Transverse colon (tissue), 4 donors: ENCODE measurements at regions not wholly inside any gene's neighbourhood (a gene's known extent, or its start where the extent isn't known, plus 50 kb on each side); places are given as distances from the start of the nearest gene placed in this dataset.
"Not testable (repeated sequence)": the region's sequence is repeated elsewhere in the genome, so short reads cannot be mapped to it uniquely, and the experiment has no call there.

ENCODE experiments used
- DNase-seq: peaks from one replicate; pipeline ENCODE4 v3.0.0-alpha.2; 2019
- H3K27ac ChIP-seq, 4 donors: fragments of 200-600 bp; sonication (generic); 2 replicates each; pipeline ENCODE4 v1.5.1; 2016 to 2018; ENCODE audit warnings: inconsistent platforms in 4 of 4
- H3K27me3 ChIP-seq: fragments of 200-600 bp; sonication (generic); 2 replicates; pipeline ENCODE4 v1.5.1; 2017; ENCODE audit warnings: inconsistent platforms
- H3K36me3 ChIP-seq, 4 donors: fragments of 200-600 bp; sonication (generic); 2 replicates each; pipeline ENCODE4 v1.5.1; 2017 to 2019; ENCODE audit warnings: inconsistent platforms in 4 of 4
- H3K4me1 ChIP-seq, 4 donors: fragments of 200-600 bp; sonication (generic); 2 replicates each; pipeline ENCODE4 v1.5.1; 2017 to 2020; ENCODE audit warnings: inconsistent platforms in 4 of 4
- H3K4me3 ChIP-seq, 4 donors: fragments of 200-600 bp; sonication (generic); 1 replicate in 1 of 4; 2 replicates in 3 of 4; pipeline versions ENCODE4 v1.5.1 to v1.6.1; 2017 to 2019; ENCODE audit warnings: inconsistent platforms in 4 of 4
- H3K9me3 ChIP-seq, 2 donors: fragments of 200-600 bp; sonication (generic); 2 replicates each; pipeline ENCODE4 v1.5.1; 2017 to 2019; ENCODE audit warnings: inconsistent platforms in 2 of 2
- CTCF ChIP-seq, 5 experiments: fragments of 200-600 bp in 3 of 5; fragments of 450-650 bp in 2 of 5; sonication (generic) in 3 of 5; IDR thresholded peaks; 1 replicate in 2 of 5; 2 replicates in 3 of 5; pipeline ENCODE4 v1.5.1; 2016 to 2017; ENCODE audit warnings: antibody characterized with exemption in 5 of 5, inconsistent platforms in 3 of 5, mild to moderate bottlenecking in 2 of 5, moderate library complexity in 1 of 5
- EP300 ChIP-seq: sonication (generic); formaldehyde crosslinking; IDR thresholded peaks from one replicate; pipeline ENCODE4 v1.6.1; 2017; ENCODE audit warnings: antibody characterized with exemption, low read depth
- POLR2A ChIP-seq: fragments of 450-650 bp; IDR thresholded peaks from one replicate; pipeline ENCODE4 v1.6.1; 2016; ENCODE audit warnings: antibody characterized with exemption, mild to moderate bottlenecking, moderate library complexity
- POLR2AphosphoS5 ChIP-seq, 3 donors: sonication (generic); formaldehyde crosslinking; IDR thresholded peaks; one replicate each; pipeline ENCODE4 v1.6.1; 2016; ENCODE audit warnings: antibody characterized with exemption in 3 of 3
- WGBS, 2 donors: methylation state at CpG; one replicate each; pipeline ENCODE4 v1.1.5; 2018; ENCODE audit warnings: low coverage in 1 of 2; 5-methylcytosine and 5-hydroxymethylcytosine counted together
- in situ Hi-C, 4 donors: fragments of 200-750 bp; cut with MboI; loops; one replicate each; pipeline versions ENCODE4 v1.15.0 to v1.15.1; 2017; ENCODE audit warnings: low sequenced_read_pairs in 3 of 4, low pct_ligation_motif_present in 1 of 4, low pct_unique_long_range_greater_than_20kb in 1 of 4
- intact Hi-C: fragments of 100-400 bp; cut with DNase I; formaldehyde crosslinking; loops from one replicate; pipeline ENCODE4 v1.15.1; 2023; ENCODE audit warnings: low total_unique reads

GRCh38 chr1:29550119-29550841, 314.0 kb downstream of the PTPRU start:
- in situ Hi-C loops (loop anchor here in 2 of 4 donors (5.0 kb wide), 1 partner anchor 1107 kb away; no protein-coding TSS in a partner anchor), intact Hi-C loops (no loop called here)
- Histone ChIP-seq H3K9me3 (no peaks in the 10 kb centered on the region), H3K27ac (no peak overlapping the region), H3K4me3 (no peak overlapping the region), H3K36me3 (no peaks in the 10 kb centered on the region), H3K4me1 (no peaks in the 10 kb centered on the region), H3K27me3 (peaks cover 7% of the 10 kb centered on the region)
- WGBS, 2 donors = 64% methylated on average over 18 of the region's 19 CpGs; no CpG with 5 or more reads in 1 of the 2 donors
- TF ChIP-seq POLR2A (no peak), CTCF (IDR thresholded peaks at IDR 0.05) (no peak), POLR2AphosphoS5 (IDR thresholded peaks at IDR 0.05) (no peak), EP300 (no peak)
- no peak for DNase-seq

GRCh38 chr1:29549728-29550118, 313.4 kb downstream of the PTPRU start:
- intact Hi-C loops, H3K36me3 ChIP-seq, H3K27ac ChIP-seq: not testable (repeated sequence)

GRCh38 chr1:29549001-29549400, 312.7 kb downstream of the PTPRU start:
- Histone ChIP-seq H3K36me3 (no peaks in the 10 kb centered on the region), H3K9me3 (no peaks in the 10 kb centered on the region), H3K4me3 (no peak overlapping the region), H3K27ac (no peak overlapping the region), H3K27me3 (peaks cover 7% of the 10 kb centered on the region), H3K4me1 (no peaks in the 10 kb centered on the region)
- in situ Hi-C loops = no loop called here
- intact Hi-C loops = no loop called here
- 70% methylated on average over 6 of the region's 6 CpGs; no CpG with 5 or more reads in 1 of the 2 donors for WGBS, 2 donors
- TF ChIP-seq CTCF (IDR thresholded peaks at IDR 0.05) = no peak
- TF ChIP-seq POLR2A = no peak
- TF ChIP-seq EP300 = no peak
- TF ChIP-seq POLR2AphosphoS5 (IDR thresholded peaks at IDR 0.05) = no peak
- DNase-seq = no peak

More at GRCh38 chr1:29549728-29550118, 313.4 kb downstream of the PTPRU start:
- not testable (repeated sequence) for H3K9me3 ChIP-seq, H3K4me3 ChIP-seq, H3K4me1 ChIP-seq, DNase-seq, H3K27me3 ChIP-seq
- in situ Hi-C loops = loop anchor here in 2 of 4 donors (5.0 kb wide), 1 partner anchor 1108 kb away; no protein-coding TSS in a partner anchor
- 90% methylated on average over 2 of the region's 7 CpGs; no CpG with 5 or more reads in 1 of the 2 donors for WGBS, 2 donors

- WGBS, 2 donors = 30 to 49% methylated on average over 2 to 5 of the region's 5 CpGs
- H3K9me3 ChIP-seq = no peaks in the 10 kb centered on the region
- H3K36me3 ChIP-seq = no peaks in the 10 kb centered on the region
- DNase-seq = no peak
- no peak for TF ChIP-seq POLR2AphosphoS5 (IDR thresholded peaks at IDR 0.05)
- TF ChIP-seq EP300 = no peak
- H3K4me1 ChIP-seq = no peaks in the 10 kb centered on the region
- H3K27me3 ChIP-seq = peaks cover 7% of the 10 kb centered on the region
- no peak overlapping the region for H3K27ac ChIP-seq
- in situ Hi-C loops = no loop called here
- intact Hi-C loops = no loop called here
- no peak overlapping the region for H3K4me3 ChIP-seq
These were observed 311.8 kb downstream of the PTPRU start for GRCh38 chr1:29548091-29548490.

GRCh38 chr1:29547300-29547699, 311.0 kb downstream of the PTPRU start:
- H3K27ac ChIP-seq = no peak overlapping the region
- peaks cover 7% of the 10 kb centered on the region for H3K27me3 ChIP-seq
- no peak for DNase-seq
- WGBS, 2 donors = 87% methylated on average over 5 of the region's 5 CpGs; no CpG with 5 or more reads in 1 of the 2 donors
- in situ Hi-C loops = no loop called here
- no peak overlapping the region for H3K4me3 ChIP-seq
- intact Hi-C loops = no loop called here
- H3K4me1 ChIP-seq = no peaks in the 10 kb centered on the region
- no peaks in the 10 kb centered on the region for H3K36me3 ChIP-seq
- H3K9me3 ChIP-seq = no peaks in the 10 kb centered on the region
- TF ChIP-seq POLR2A = no peak
